SK-N-SH (cell line): ENCODE measurements at regions not wholly inside any gene's neighbourhood (a gene's known extent, or its start where the extent isn't known, plus 50 kb on each side); places are given as distances from the start of the nearest gene placed in this dataset.

Experiments used
- CTCF ChIA-PET: fragments of 300-600, 350-600 bp; formaldehyde crosslinking; extraction: SDS; loops from one replicate; lab custom pipeline; 2021; lab: Yijun Ruan, JAX
- POLR2A ChIA-PET: fragments of 350-600 bp; sonication (Branson Sonifier 250); formaldehyde crosslinking; extraction: SDS; loops from one replicate; lab custom pipeline; 2020; ENCODE audit warnings: antibody characterized with exemption, inconsistent platforms; lab: Yijun Ruan, JAX
- DNase-seq: peaks from one replicate; pipeline ENCODE4 v3.0.0; 2012
- H2AFZ ChIP-seq: fragments of 200-600 bp; sonication (generic); 2 replicates; pipeline ENCODE4 v1.8.1; 2016; ENCODE audit warnings: antibody characterized with exemption, mild to moderate bottlenecking, low read depth
- H3F3A ChIP-seq: fragments of 200-600 bp; sonication (generic); replicated peaks from 2 replicates; pipeline ENCODE3; 2016; ENCODE audit warnings: antibody characterized with exemption, mild to moderate bottlenecking; ENCODE audit not compliant: insufficient read depth
- H3K27ac ChIP-seq, 2 experiments: fragments of 200-500 bp in 1 of 2; fragments of 200-600 bp in 1 of 2; sonication (Bioruptor generic) in 1 of 2; sonication (generic), shearing (Covaris generic) in 1 of 2; 2 replicates each; pipeline versions ENCODE4 v1.5.1 to v1.6.1; 2014 to 2016; ENCODE audit warnings: low read depth in 2 of 2, inconsistent platforms in 1 of 2, low read length in 1 of 2, mild to moderate bottlenecking in 1 of 2, mixed read lengths in 1 of 2
- H3K27me3 ChIP-seq: fragments of 200-600 bp; sonication (generic), shearing (Covaris generic); 2 replicates; pipeline ENCODE4 v1.6.1; 2016; ENCODE audit warnings: mixed run types; ENCODE audit not compliant: insufficient read depth
- H3K36me3 ChIP-seq, 2 experiments: fragments of 200-500 bp in 1 of 2; fragments of 200-600 bp in 1 of 2; sonication (Bioruptor generic) in 1 of 2; sonication (generic) in 1 of 2; replicated peaks in 1 of 2; 2 replicates each; pipeline versions ENCODE3 to v1.5.1; 2014 to 2016; ENCODE audit warnings: low read length in 1 of 2, mild to moderate bottlenecking in 1 of 2; ENCODE audit not compliant: insufficient read depth in 2 of 2, control insufficient read depth in 1 of 2
- H3K4me1 ChIP-seq, 2 experiments: fragments of 200-500 bp in 1 of 2; fragments of 200-600 bp in 1 of 2; sonication (Bioruptor generic) in 1 of 2; sonication (generic), shearing (Covaris generic) in 1 of 2; 2 replicates each; pipeline versions ENCODE4 v1.5.1 to v1.6.1; 2014 to 2016; ENCODE audit warnings: low read depth in 1 of 2, low read length in 1 of 2, mixed run types in 1 of 2; ENCODE audit not compliant: insufficient read depth in 2 of 2, control insufficient read depth in 1 of 2
- H3K4me2 ChIP-seq: fragments of 200-600 bp; sonication (generic), shearing (Covaris generic); 2 replicates; pipeline ENCODE4 v1.6.1; 2017; ENCODE audit warnings: mixed run types
- H3K4me3 ChIP-seq, 2 experiments: fragments of 200-500 bp in 1 of 2; fragments of 200-600 bp in 1 of 2; sonication (Bioruptor generic) in 1 of 2; sonication (generic), shearing (Covaris generic) in 1 of 2; 2 replicates each; pipeline versions ENCODE4 v1.5.1 to v1.8.1; 2014 to 2016; ENCODE audit warnings: low read depth in 2 of 2, inconsistent platforms in 1 of 2, low read length in 1 of 2, mild to moderate bottlenecking in 1 of 2, mixed read lengths in 1 of 2, moderate library complexity in 1 of 2
- H3K79me2 ChIP-seq: fragments of 200-600 bp; sonication (generic); 2 replicates; pipeline ENCODE4 v1.8.1; 2017; ENCODE audit warnings: mild to moderate bottlenecking; ENCODE audit not compliant: insufficient read depth
- H3K9ac ChIP-seq: fragments of 200-600 bp; sonication (generic); 2 replicates; pipeline ENCODE4 v1.6.1; 2017; ENCODE audit warnings: mixed run types
- H3K9me2 ChIP-seq: fragments of 200-600 bp; sonication (generic); 2 replicates; pipeline ENCODE4 v1.6.1; 2017; ENCODE audit warnings: mixed run types
- H3K9me3 ChIP-seq: fragments of 200-600 bp; sonication (generic); 2 replicates; pipeline ENCODE4 v1.6.1; 2017; ENCODE audit warnings: mixed run types, mild to moderate bottlenecking, moderate library complexity
- H4K20me1 ChIP-seq: fragments of 200-600 bp; sonication (generic); 2 replicates; pipeline ENCODE4 v1.6.1; 2017; ENCODE audit warnings: mild to moderate bottlenecking, mixed run types; ENCODE audit not compliant: insufficient read depth
- FOXJ3 ChIP-seq: sonication (generic); formaldehyde crosslinking; IDR thresholded peaks from 2 replicates; pipeline ENCODE4 v1.5.1; 2020; ENCODE audit warnings: mild to moderate bottlenecking, missing genetic modification reagents
- GATA2 ChIP-seq: sonication (generic); formaldehyde crosslinking; IDR thresholded peaks from 2 replicates; pipeline ENCODE4 v1.5.0; 2020; ENCODE audit warnings: mild to moderate bottlenecking, missing genetic modification reagents
- JUND ChIP-seq: IDR thresholded peaks from 2 replicates; pipeline ENCODE4 v1.4.0; 2012
- RAD21 ChIP-seq: IDR thresholded peaks from 2 replicates; pipeline ENCODE4 v1.6.1; 2012; ENCODE audit warnings: mild to moderate bottlenecking, low read length
- WGBS: methylation state at CpG from one replicate; pipeline ENCODE4 v1.1.6; 2017; ENCODE audit warnings: low lambda C conversion rate; 5-methylcytosine and 5-hydroxymethylcytosine counted together
- TF ChIP-seq, protein P1 (sequence below): IDR thresholded peaks from 2 replicates; pipeline ENCODE4 v1.4.0; 2012; ENCODE audit warnings: low read depth
- TF ChIP-seq, protein P2 (sequence below): IDR thresholded peaks from 2 replicates; pipeline ENCODE4 v1.4.0; 2012; ENCODE audit warnings: low read depth, borderline replicate concordance
- TF ChIP-seq, protein P3 (sequence below): IDR thresholded peaks from 2 replicates; pipeline ENCODE4 v1.4.0; 2012; ENCODE audit warnings: low read depth, borderline replicate concordance
- TF ChIP-seq, protein P4 (sequence below): IDR thresholded peaks from 2 replicates; pipeline ENCODE4; 2012

DNA sequence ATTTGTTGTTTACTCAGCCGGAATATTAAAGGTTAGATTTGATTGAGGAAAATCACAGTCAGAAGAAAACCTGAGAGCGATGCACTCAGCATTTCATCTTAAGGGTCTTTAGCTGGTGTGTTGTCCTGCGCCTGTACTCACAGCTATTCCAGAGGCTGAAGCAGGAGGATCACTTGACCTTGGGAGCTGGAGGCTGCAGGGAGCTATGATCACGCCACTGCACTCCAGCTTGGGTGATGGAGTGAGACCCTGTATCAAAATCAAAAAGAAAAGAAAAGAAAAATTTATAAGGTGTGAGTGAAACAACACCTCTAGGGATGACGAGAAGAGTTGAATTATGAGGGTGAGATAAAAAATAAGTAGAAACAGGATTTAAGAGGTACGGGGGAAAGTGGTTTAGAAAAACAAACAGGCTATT, 165.0 kb downstream of the TRIM27 start:
- H3K36me3 ChIP-seq: no peaks in the 10 kb centered on the region

DNA sequence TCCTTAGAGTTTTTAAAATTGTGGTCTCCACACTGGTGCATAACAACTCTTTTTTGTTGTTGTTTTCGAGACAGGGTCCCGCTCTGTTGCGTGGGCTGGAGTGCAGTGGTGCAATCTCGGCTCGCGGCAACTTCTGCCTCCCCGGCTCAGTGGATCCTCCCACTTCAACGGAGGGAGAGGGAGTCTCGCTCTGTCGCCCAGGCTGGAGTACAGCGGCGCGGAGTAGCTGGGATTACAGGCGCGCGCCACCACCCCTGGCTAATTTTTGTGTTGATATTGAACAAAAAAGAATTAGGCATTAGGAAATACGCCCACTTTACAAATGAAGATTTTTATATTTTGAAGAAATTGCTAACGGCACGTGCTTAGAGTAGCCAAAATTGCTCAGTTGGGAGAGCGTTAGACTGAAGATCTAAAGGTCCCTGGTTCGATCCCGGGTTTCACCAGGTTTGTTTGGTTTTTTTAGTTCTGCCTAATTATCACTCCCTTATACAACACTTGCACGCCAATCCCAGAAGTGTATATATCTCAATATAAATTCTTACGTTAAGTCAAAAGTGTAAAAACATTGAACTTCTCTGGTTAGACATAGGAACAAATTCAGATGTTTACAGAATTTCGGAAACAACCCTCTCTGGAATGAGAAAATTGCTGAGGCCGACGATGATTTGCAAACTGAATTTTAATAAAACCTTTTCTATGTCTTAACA, 159.6 kb downstream of the TRIM27 start:
- Histone ChIP-seq H4K20me1 (no peaks in the 10 kb centered on the region), H3K4me1 (no peaks in the 10 kb centered on the region), H3K27ac (no peak overlapping the region), H3K36me3 (no peaks in the 10 kb centered on the region), H3K9me3 (no peaks in the 10 kb centered on the region), H3K79me2 (no peaks in the 10 kb centered on the region), H3K9me2 (no peaks in the 10 kb centered on the region), H3K4me2 (no peak overlapping the region), H3F3A (peaks cover under 1% of the 10 kb centered on the region), H3K4me3 (no peak overlapping the region), H2AFZ (no peak overlapping the region), H3K27me3 (peaks cover 65% of the 10 kb centered on the region; the same call in 1 of the 2 replicates), H3K9ac (no peak overlapping the region)
- TF ChIP-seq, protein P1, sequence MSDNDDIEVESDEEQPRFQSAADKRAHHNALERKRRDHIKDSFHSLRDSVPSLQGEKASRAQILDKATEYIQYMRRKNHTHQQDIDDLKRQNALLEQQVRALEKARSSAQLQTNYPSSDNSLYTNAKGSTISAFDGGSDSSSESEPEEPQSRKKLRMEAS: 0 out of 2 replicates have a peak, but pooled peaks have one; percentile 14
- TF ChIP-seq, protein P2, sequence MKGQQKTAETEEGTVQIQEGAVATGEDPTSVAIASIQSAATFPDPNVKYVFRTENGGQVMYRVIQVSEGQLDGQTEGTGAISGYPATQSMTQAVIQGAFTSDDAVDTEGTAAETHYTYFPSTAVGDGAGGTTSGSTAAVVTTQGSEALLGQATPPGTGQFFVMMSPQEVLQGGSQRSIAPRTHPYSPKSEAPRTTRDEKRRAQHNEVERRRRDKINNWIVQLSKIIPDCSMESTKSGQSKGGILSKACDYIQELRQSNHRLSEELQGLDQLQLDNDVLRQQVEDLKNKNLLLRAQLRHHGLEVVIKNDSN: no peak
- TF ChIP-seq JUND: no peak
- POLR2A ChIA-PET: no interaction called here
- WGBS: 5% methylated on average over 27 of the region's 27 CpGs
- CTCF ChIA-PET: no interaction called here
- no peak for DNase-seq

More for the DNA sequence above, 165.0 kb downstream of the TRIM27 start:
- no peaks in the 10 kb centered on the region for H3K9me3 ChIP-seq
- TF ChIP-seq FOXJ3 (CRISPR knock-in tag) (no peak), GATA2 (CRISPR knock-in tag) (no peak), RAD21 (no peak)
- TF ChIP-seq, protein P3, sequence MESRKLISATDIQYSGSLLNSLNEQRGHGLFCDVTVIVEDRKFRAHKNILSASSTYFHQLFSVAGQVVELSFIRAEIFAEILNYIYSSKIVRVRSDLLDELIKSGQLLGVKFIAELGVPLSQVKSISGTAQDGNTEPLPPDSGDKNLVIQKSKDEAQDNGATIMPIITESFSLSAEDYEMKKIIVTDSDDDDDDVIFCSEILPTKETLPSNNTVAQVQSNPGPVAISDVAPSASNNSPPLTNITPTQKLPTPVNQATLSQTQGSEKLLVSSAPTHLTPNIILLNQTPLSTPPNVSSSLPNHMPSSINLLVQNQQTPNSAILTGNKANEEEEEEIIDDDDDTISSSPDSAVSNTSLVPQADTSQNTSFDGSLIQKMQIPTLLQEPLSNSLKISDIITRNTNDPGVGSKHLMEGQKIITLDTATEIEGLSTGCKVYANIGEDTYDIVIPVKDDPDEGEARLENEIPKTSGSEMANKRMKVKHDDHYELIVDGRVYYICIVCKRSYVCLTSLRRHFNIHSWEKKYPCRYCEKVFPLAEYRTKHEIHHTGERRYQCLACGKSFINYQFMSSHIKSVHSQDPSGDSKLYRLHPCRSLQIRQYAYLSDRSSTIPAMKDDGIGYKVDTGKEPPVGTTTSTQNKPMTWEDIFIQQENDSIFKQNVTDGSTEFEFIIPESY: no peak
- TF ChIP-seq, protein P4, sequence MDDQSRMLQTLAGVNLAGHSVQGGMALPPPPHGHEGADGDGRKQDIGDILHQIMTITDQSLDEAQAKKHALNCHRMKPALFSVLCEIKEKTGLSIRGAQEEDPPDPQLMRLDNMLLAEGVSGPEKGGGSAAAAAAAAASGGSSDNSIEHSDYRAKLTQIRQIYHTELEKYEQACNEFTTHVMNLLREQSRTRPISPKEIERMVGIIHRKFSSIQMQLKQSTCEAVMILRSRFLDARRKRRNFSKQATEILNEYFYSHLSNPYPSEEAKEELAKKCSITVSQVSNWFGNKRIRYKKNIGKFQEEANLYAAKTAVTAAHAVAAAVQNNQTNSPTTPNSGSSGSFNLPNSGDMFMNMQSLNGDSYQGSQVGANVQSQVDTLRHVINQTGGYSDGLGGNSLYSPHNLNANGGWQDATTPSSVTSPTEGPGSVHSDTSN: no peak
- TF ChIP-seq, all 33 proteins: peak for 0
- no peak for DNase-seq
- no peak overlapping the region for H2AFZ ChIP-seq
- H3K4me1 ChIP-seq: no peaks in the 10 kb centered on the region
- H3K79me2 ChIP-seq: no peaks in the 10 kb centered on the region
- WGBS: 16% methylated on average over 6 of the region's 6 CpGs
- peak overlapping the region; percentile 36 to 56; a peak in 3 of 4 replicates for H3K4me3 ChIP-seq
- H3K4me2 ChIP-seq: peak overlapping the region; percentile 73
- H4K20me1 ChIP-seq: no peaks in the 10 kb centered on the region
- H3F3A ChIP-seq: peaks cover 9% of the 10 kb centered on the region
- ChIA-PET CTCF (interaction anchor here (0.6 to 0.7 kb wide), 2 partner anchors 11 to 1229 kb away, joined by 3 to 5 read pairs; no protein-coding TSS in a partner anchor), POLR2A (no interaction called here)
- no peak overlapping the region for H3K27ac ChIP-seq
- H3K27me3 ChIP-seq: peaks cover 29% of the 10 kb centered on the region
- no peaks in the 10 kb centered on the region for H3K9me2 ChIP-seq
- no peak overlapping the region for H3K9ac ChIP-seq
